ENCODE measurements at regions not wholly inside any gene's neighbourhood (a gene's known extent, or its start where the extent isn't known, plus 50 kb on each side); places are given as distances from the start of the nearest gene placed in this dataset.

GRCh38 chr3:64928683-64929082 is 240.9 kb upstream of the ADAMTS9 start:
- TF ChIP-seq EZH2 (IDR thresholded peaks at IDR 0.05; ENCODE audit: insufficient read depth, poor library complexity, severe bottlenecking) (no peak), EZH2phosphoT487 (IDR thresholded peaks at IDR 0.05; ENCODE audit: insufficient read depth, low read depth) (no peak)
